Midbrain (tissue), 1 donor: ENCODE measurements at regions not wholly inside any gene's neighbourhood (a gene's known extent, or its start where the extent isn't known, plus 50 kb on each side); places are given as distances from the start of the nearest gene placed in this dataset.
"Not testable (repeated sequence)": the region's sequence is repeated elsewhere in the genome, so short reads cannot be mapped to it uniquely, and the experiment has no call there.

Experiments used
- DNase-seq: peaks from one replicate; lab custom pipeline; 2025; lab: John Stamatoyannopoulos, UW

DNA sequence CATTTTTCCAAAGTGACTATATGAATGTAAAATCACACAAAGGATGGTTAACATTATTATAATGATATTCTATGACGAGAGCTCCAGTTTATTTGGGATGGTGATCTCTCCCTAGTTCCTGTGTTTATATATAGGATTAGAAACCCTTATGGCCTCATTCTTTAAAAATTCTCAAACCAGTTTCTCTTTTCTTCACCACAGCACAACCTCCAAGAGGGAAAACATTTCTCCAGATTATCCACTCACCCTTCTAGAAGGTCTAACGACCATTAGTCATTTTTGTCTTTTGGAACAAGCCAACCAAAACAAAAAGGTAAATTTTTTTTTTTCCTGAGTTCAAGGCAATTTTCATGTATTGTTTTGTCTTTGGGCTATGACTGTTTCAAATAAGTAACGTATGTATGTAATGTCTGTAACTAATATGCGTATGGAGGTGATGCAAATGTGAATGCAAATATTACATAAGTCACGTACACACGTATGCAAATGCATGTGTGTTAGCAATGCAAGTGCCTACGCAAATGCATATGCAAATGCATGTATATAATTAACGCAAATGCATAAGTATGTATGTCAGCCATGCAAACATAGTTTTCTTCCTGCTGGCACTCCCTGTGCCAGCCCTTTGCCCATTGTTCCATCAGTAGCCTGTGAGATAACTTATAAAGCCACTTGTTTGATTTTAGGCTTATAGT lies 72.5 kb upstream of the MORC3 start:
- DNase-seq: no peak

DNA sequence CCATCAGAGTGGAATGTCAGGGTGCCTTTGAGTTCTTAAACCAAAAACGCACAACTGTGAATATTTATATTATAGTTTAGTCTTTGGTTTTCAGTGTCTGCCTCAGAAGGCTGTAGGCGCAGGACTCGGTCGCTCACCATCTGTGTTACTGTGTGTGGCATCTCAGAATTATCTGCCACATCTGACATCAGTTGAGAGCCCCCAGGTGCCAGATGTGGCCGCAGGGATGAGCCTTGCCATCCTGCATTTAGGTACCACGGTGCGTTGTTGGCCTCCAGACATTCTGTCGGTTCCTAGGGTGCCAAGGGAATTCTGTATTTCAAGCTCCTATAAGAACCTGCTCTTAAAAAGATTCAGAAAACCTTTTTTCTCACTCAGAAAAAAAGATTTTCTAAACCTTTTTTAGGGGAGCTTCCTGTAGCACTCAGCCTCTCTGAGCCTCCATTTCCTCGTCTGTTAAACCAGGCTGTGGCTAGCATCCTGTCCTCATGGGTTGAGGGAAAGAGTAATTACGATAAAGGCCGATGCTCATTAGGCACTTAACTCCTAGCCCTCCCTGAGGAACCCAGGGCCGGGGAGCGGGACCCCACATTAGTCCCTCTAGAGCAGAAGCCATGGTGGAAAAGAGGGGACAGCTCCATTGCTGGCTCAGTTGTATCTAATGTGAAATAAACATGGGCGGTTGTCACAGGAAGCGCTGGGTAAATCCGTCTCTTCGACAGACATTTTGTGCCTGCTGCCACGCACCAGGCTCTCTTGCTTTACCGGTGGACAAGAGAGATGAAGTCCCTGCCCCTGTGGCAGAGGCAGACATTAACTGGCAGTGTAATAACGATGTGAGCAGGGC lies 70.2 kb upstream of the MORC3 start:
- DNase-seq: no peak

DNA sequence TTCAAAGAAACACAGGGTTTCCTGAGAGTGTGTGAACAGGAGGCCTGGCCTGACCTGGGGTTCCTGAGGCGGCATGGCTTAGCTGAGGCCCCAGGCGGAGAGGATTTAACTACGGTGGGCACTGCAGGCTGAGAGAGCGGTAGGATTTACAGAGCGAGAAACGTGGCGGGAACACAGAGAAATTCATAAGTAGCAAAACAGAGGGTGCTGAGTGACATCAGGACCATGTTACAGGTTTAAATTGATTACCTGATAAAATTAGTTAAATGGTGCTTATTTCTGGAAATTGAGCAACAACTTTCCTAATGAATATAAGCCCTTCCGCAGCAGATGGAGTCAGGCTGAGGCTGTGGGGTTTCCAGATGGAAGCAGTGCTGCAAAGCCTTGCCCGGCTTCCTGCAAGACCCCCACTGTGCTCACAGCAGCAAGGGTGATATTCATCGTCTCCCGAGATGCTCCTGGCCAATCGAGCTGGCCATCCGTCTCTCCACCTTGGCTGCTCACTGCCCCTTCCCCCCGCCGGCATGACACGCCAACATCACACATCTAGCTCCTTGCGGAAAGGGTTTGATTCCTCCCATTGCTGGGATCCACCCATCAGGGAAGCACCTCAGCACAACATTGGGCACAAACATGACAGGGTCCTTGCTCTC lies 69.4 kb upstream of the MORC3 start:
- no peak for DNase-seq

DNA sequence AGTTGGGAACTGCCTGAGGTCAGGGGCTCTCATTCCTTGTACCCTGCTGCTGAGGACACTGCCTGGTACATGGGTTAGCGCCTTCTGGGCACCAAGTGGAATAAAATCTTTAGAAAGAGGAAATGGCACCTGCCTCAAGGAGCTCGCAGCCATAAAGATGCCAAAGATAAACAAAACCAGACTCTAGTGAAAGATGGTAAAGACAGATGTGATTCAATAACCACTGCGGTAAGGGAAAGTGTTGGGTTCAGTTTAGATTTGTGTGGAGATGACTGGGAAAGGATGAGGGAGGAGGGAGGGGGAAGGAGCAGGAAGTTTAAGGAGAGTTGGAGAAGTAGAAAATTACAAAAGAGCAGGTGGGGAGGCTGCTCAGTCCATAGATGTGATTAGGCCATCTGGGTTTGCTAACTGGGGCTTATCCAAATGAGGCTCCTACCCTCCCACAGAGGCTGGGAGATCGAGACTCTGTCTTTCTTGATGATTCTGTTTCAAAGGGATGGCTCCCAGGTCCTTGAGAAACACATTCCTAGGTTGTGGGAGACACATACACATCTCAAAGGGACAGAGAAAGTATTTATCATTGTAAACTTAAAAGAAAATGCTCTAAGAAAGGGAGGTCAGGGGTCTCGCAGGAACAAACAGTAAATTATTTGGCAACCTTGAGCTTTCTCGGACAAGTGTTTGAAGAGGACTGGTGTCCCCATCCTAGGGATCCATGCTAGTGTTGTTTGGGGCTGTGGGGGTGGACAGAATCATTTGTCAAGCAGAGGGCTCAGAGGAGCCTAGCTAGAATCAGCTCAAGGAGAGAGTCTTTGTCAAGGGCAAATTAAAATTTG lies 65.7 kb upstream of the MORC3 start:
- no peak for DNase-seq

DNA sequence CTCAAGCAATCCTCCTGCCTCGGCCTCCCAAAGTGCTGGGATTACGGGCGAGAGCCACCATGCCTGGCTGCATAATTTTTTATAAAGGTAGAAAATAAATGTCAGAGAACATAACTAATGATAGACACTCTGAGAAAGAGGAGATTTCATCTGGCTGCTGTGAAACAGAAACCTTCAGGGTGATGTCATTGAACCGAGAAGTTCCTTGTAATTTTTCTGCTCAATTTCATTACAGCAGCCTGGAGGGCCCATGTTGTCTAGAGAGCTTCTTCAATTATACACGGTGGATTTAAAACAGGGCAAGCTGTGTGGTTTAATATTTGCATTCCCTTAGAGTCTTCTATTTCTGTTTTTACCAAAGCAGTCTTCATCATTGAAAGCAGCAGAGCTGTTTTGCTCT lies 64.3 kb upstream of the MORC3 start:
- no peak for DNase-seq

DNA sequence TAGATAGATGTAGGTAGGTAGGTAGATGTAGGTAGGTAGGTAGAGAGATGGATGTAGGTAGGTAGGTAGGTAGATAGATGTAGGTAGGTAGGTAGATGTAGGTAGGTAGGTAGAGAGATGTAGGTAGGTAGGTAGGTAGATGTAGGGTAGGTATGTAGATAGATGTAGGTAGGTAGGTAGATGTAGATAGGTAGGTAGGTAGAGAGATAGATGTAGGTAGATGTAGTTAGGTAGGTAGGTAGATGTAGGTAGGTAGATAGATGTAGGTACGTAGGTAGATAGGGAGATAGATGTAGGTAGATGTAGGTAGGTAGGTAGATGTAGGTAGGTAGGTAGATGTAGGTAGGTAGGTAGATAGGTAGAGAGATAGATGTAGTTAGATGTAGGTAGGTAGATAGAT lies 62.3 kb upstream of the MORC3 start:
- DNase-seq: no peak

DNA sequence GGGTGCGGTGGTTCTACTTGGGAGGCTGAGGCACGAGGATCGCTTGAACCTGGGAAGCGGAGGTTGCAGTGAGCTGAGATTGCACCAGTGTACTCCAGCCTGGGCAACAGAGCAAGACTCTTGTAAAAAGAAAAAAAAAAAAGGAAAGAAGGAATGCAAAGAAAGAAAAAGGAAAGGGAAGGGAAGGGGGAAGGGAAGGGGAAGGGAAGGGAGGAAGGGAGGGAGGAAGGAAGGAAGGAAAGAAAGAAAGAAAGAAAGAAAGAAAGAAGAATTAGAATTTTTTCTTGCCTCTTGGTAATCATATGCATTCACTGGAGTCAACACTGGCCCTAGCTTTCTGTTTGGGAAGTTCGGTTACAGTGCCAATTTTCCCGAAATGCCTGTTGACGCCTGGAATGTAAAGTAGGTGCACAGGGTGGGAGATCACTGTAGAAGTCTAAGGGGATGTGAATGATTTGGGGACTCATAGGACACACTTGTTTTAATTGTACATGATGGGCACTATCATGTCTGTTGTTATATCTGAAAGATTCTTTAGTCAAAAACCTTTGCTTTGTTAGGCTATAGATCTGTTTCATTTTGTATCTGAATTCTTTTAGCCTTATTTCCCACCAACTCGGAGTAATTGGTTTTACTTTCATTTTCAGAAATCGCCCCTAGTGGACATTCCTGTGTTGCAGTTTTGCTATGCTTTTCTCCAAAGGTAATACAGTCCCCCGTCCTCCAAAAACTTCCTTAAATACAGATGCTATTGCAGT lies 59.8 kb upstream of the MORC3 start:
- DNase-seq: peak; percentile 73

DNA sequence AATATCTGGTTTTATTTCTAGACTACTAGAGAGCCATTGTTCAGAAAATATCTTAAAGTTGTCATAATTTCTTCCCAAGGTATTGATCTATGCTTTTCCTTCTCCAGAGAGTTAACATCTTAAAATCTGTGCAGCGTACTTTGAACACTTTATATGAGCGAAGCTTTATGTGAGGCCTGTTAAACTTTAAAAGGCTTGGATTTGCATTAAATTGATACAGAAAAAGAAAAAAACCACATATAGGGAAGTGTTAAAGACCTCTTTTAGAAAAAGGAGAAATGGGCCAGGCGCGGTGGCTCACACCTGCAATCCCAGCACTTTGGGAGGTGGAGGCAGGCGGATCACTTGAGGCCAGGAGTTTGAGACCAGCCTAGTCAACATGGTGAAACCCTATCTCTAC lies 59.2 kb upstream of the MORC3 start:
- DNase-seq: no peak

DNA sequence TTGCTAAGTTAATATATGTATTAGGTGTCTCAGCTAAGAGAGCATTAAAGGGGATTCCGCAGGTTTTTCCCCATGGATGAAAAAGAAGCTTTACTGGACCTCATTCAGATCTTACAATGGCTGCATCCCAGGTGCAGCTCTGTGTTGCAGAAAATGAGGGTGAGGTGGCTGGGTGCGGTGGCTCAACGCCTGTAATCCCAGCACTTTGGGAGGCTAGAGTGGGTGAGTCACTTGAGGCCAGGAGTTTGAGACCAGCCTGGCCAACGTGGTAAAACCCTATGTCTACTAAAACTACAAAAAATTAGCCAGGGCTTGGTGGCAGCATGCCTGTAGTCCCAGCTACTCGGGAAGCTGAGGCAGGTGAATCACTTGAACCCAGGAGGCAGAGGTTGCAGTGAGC lies 58.5 kb upstream of the MORC3 start:
- no peak for DNase-seq

DNA sequence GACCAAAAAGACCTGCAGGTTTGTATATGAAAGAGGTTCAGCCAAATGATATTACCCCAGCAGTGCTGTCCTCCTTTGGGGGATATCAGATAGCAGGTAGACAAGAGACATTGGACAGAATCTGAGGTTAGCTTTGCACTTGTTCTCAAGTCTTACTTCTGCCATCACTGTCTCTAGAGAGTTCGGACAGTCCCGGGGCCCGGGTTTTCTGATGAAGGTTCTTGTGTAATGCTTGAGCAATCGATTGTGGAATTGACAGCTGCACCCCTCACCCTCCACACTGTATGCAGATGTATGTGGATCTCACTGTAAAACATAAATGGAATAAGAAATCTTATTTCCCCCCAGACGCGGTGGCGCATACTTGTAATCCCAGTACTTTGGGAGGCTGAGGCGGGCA lies 56.2 kb upstream of the MORC3 start:
- DNase-seq: no peak

DNA sequence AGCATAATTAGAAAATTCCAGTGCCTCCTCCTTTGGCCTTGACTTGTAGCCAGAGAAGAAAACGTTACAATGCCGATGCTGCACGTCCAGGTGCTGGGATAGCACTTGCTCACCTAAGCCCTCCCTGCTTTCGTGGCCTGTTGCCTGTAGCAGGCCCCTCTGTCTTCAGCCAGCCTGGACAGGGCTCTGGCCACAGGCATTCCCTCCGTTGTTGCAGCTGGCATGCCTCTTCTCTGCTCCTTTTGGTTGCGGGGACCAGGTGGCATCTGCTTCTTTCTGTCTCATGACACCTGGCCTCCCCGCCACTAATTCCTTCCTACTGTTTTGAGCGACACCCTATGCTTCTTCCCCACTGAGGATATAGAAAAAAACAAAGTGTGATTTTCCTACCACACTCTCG lies 54.6 kb upstream of the MORC3 start:
- no peak for DNase-seq

DNA sequence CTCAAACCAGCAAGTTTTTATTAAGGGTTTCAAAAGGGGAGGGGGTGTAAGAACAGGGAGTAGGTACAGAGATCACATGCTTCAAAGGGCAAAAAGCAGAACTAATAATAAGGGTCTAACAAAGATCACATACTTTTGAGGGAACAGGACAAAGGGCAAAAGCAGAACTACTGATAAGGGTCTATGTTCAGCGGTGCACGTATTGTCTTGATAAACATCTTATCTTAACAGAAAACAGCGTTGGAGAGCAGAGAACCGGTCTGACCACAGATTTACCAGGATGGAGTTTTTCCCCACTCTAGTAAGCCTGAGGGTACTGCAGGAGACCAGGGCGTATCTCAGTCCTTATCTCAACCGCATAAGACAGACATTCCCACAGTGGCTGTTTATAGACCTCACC lies 52.2 kb upstream of the MORC3 start:
- not testable (repeated sequence) for DNase-seq

DNA sequence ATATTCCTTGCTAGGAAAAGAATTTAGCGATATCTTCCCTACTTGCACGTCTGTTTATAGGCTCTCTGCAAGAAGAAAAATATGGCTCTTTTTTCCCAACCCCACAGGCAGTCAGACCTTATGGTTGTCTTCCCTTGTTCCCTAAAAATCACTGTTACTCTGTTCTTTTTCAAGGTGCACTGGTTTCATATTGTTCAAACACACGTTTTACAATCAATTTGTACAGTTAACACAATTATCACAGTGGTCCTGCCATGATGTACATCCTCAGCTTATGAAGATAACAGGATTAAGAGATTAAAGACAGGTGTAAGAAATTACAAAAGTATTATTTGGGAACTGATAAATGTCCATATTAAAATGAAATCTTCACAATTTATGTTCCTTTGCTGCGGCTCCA lies 51.7 kb upstream of the MORC3 start:
- not testable (repeated sequence) for DNase-seq
